ENCODE measurements at regions not wholly inside any gene's neighbourhood (a gene's known extent, or its start where the extent isn't known, plus 50 kb on each side); places are given as distances from the start of the nearest gene placed in this dataset.

DNA sequence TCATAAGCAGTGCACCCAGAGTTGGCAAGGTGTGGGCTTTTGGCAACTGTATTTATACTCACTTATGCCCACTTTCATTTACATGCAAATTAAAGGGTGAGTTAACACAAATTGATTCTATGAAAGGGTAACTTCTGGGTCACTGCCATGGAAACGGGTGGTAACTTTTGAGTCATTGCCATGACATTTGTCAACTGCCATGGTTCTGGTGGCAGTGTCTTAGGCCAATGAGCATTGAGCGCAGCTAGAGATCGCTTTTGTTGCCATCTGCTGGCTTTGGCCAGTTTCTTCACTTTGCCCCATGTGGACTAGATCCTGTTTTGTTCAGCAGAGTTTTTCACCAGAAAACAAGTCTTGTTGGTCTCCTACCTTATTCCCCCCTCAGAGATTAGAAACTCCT, 170.8 kb upstream of the NUDT6 start:
- no peaks in the 10 kb centered on the region for H3K9me2 ChIP-seq (ENCODE audit: insufficient read depth, low read length)
- no peaks in the 10 kb centered on the region for H3K36me3 ChIP-seq (ENCODE audit: insufficient read depth, low read length)
- H3K4me3 ChIP-seq (ENCODE audit: low read length), result no peak overlapping the region
- no peak overlapping the region for H3K27ac ChIP-seq (ENCODE audit: low read length)
- no peaks in the 10 kb centered on the region for H4K20me1 ChIP-seq (ENCODE audit: insufficient read depth)
- no peaks in the 10 kb centered on the region for H3K9me3 ChIP-seq (ENCODE audit: low read length)
- no peak overlapping the region for H3K9ac ChIP-seq (ENCODE audit: low read length)
- no peaks in the 10 kb centered on the region for H3F3A ChIP-seq (ENCODE audit: insufficient read depth, low read length, poor library complexity, severe bottlenecking)
- H3K27me3 ChIP-seq (ENCODE audit: insufficient read depth, low read depth, low read length), result no peaks in the 10 kb centered on the region
- no peak overlapping the region for H2AFZ ChIP-seq (ENCODE audit: low read depth, low read length)
- H3K4me2 ChIP-seq (ENCODE audit: low read length), result no peak overlapping the region
- TF ChIP-seq MXI1 (conservative IDR thresholded peaks at IDR 0.05; ENCODE audit: poor library complexity, severe bottlenecking) (no peak), POLR2AphosphoS5 (IDR thresholded peaks at IDR 0.05) (no peak), EP300 (conservative IDR thresholded peaks at IDR 0.05; ENCODE audit: poor library complexity, severe bottlenecking) (no peak)
- TF ChIP-seq, protein P1, sequence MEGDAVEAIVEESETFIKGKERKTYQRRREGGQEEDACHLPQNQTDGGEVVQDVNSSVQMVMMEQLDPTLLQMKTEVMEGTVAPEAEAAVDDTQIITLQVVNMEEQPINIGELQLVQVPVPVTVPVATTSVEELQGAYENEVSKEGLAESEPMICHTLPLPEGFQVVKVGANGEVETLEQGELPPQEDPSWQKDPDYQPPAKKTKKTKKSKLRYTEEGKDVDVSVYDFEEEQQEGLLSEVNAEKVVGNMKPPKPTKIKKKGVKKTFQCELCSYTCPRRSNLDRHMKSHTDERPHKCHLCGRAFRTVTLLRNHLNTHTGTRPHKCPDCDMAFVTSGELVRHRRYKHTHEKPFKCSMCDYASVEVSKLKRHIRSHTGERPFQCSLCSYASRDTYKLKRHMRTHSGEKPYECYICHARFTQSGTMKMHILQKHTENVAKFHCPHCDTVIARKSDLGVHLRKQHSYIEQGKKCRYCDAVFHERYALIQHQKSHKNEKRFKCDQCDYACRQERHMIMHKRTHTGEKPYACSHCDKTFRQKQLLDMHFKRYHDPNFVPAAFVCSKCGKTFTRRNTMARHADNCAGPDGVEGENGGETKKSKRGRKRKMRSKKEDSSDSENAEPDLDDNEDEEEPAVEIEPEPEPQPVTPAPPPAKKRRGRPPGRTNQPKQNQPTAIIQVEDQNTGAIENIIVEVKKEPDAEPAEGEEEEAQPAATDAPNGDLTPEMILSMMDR (IDR thresholded peaks at IDR 0.05; ENCODE audit: poor library complexity, severe bottlenecking), result no peak
- TF ChIP-seq, protein P2, sequence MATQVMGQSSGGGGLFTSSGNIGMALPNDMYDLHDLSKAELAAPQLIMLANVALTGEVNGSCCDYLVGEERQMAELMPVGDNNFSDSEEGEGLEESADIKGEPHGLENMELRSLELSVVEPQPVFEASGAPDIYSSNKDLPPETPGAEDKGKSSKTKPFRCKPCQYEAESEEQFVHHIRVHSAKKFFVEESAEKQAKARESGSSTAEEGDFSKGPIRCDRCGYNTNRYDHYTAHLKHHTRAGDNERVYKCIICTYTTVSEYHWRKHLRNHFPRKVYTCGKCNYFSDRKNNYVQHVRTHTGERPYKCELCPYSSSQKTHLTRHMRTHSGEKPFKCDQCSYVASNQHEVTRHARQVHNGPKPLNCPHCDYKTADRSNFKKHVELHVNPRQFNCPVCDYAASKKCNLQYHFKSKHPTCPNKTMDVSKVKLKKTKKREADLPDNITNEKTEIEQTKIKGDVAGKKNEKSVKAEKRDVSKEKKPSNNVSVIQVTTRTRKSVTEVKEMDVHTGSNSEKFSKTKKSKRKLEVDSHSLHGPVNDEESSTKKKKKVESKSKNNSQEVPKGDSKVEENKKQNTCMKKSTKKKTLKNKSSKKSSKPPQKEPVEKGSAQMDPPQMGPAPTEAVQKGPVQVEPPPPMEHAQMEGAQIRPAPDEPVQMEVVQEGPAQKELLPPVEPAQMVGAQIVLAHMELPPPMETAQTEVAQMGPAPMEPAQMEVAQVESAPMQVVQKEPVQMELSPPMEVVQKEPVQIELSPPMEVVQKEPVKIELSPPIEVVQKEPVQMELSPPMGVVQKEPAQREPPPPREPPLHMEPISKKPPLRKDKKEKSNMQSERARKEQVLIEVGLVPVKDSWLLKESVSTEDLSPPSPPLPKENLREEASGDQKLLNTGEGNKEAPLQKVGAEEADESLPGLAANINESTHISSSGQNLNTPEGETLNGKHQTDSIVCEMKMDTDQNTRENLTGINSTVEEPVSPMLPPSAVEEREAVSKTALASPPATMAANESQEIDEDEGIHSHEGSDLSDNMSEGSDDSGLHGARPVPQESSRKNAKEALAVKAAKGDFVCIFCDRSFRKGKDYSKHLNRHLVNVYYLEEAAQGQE (IDR thresholded peaks at IDR 0.05; ENCODE audit: borderline replicate concordance), result no peak
- H3K79me2 ChIP-seq (replicated peaks; ENCODE audit: insufficient read depth, low read length), result no peaks in the 10 kb centered on the region

DNA sequence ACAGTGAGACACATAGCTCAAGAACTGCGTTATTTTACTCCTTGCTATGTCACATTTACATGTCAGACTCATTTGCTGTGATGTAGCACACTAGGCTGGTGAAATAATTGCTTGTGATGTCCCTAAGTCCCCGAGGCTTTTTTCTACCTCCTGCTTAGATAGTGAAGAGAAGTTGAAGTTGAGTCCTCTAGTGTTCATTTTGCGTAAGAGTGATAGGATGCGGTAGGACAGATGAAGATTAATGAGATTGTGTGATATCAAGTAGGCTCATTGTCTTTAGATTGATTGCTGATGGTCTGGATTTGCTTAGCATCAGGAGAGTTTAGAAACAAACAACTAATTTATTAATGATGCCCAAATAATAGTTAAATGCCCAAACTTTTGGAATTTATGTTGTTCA, 173.6 kb upstream of the NUDT6 start:
- Histone ChIP-seq H2AFZ (ENCODE audit: low read depth, low read length) (no peak overlapping the region), H3K9me3 (ENCODE audit: low read length) (no peaks in the 10 kb centered on the region)
- TF ChIP-seq EZH2 (IDR thresholded peaks at IDR 0.05; ENCODE audit: borderline replicate concordance, insufficient read depth, low read length, poor library complexity, severe bottlenecking), result no peak
- TF ChIP-seq, protein P1 (IDR thresholded peaks at IDR 0.05; ENCODE audit: poor library complexity, severe bottlenecking), result peak; percentile 31

More for the DNA sequence above, 173.6 kb upstream of the NUDT6 start:
- H3K4me3 ChIP-seq (ENCODE audit: low read length), result no peak overlapping the region
- no peaks in the 10 kb centered on the region for H3K79me2 ChIP-seq (replicated peaks; ENCODE audit: insufficient read depth, low read length)
- H3K9ac ChIP-seq (ENCODE audit: low read length), result no peak overlapping the region
- no peaks in the 10 kb centered on the region for H3K27me3 ChIP-seq (ENCODE audit: insufficient read depth, low read depth, low read length)
- no peaks in the 10 kb centered on the region for H3F3A ChIP-seq (ENCODE audit: insufficient read depth, low read length, poor library complexity, severe bottlenecking)
- H3K27ac ChIP-seq (ENCODE audit: low read length), result no peak overlapping the region
- H3K9me2 ChIP-seq (ENCODE audit: insufficient read depth, low read length), result no peaks in the 10 kb centered on the region
- no peak overlapping the region for H3K4me2 ChIP-seq (ENCODE audit: low read length)
- no peaks in the 10 kb centered on the region for H4K20me1 ChIP-seq (ENCODE audit: insufficient read depth)
- H3K36me3 ChIP-seq (ENCODE audit: insufficient read depth, low read length), result no peaks in the 10 kb centered on the region
